Stimulated activated naive CD8-positive, alpha-beta T cell treated with anti-CD3 and anti-CD28 coated beads, Interleukin-15, Interleukin-2, amounts not matched to agents 100 U/mL and 50 U/mL, for 24 hours (primary cell): ENCODE measurements at regions not wholly inside any gene's neighbourhood (a gene's known extent, or its start where the extent isn't known, plus 50 kb on each side); places are given as distances from the start of the nearest gene placed in this dataset.

Experiments used
- ATAC-seq: fragments of 150-1000 bp; cut with Tn5 transposase; one replicate; pipeline ENCODE4 v1.10.0; 2021
- DNase-seq: peaks from one replicate; pipeline ENCODE4 v3.0.0; 2021

- DNase-seq, result no peak
- no peak for ATAC-seq
Observed at GRCh38 chr14:104356738-104357688, 218.6 kb downstream of the KIF26A start.

- DNase-seq (no peak), ATAC-seq (no peak)
Observed at GRCh38 chr14:104357689-104358527, 219.5 kb downstream of the KIF26A start.

GRCh38 chr14:104358528-104359300 lies 220.3 kb downstream of the KIF26A start:
- ATAC-seq, result no peak

GRCh38 chr14:104359301-104359968 lies 220.1 kb upstream of the C14orf180 start:
- DNase-seq (no peak), ATAC-seq (no peak)

More at GRCh38 chr14:104358528-104359300, 220.3 kb downstream of the KIF26A start:
- no peak for DNase-seq

- ATAC-seq, result no peak
- no peak for DNase-seq
Observed at GRCh38 chr14:104359969-104360442, 219.6 kb upstream of the C14orf180 start.

GRCh38 chr14:104360501-104360900 lies 219.1 kb upstream of the C14orf180 start:
- no peak for DNase-seq
- no peak for ATAC-seq

- no peak for ATAC-seq
- no peak for DNase-seq
Observed at GRCh38 chr14:104361101-104361591, 218.4 kb upstream of the C14orf180 start.

- ATAC-seq (no peak), DNase-seq (no peak)
Observed at GRCh38 chr14:104361921-104362681, 217.5 kb upstream of the C14orf180 start.

GRCh38 chr14:104362761-104363605 lies 216.6 kb upstream of the C14orf180 start:
- ATAC-seq, result no peak

GRCh38 chr14:104363891-104364760 lies 215.4 kb upstream of the C14orf180 start:
- ATAC-seq, result no peak
- DNase-seq, result no peak

More at GRCh38 chr14:104362761-104363605, 216.6 kb upstream of the C14orf180 start:
- no peak for DNase-seq

- no peak for DNase-seq
- no peak for ATAC-seq
Observed at GRCh38 chr14:104364830-104365229, 214.7 kb upstream of the C14orf180 start.

GRCh38 chr14:104366931-104367865 lies 212.4 kb upstream of the C14orf180 start:
- DNase-seq (no peak), ATAC-seq (no peak)

GRCh38 chr14:104367866-104368750 lies 211.5 kb upstream of the C14orf180 start:
- ATAC-seq, result no peak
- DNase-seq, result no peak

- ATAC-seq (no peak), DNase-seq (no peak)
Observed at GRCh38 chr14:104368751-104369100, 210.8 kb upstream of the C14orf180 start.

- no peak for DNase-seq
- no peak for ATAC-seq
Observed at GRCh38 chr14:104369208-104369607, 210.4 kb upstream of the C14orf180 start.

GRCh38 chr14:104370256-104370870 lies 209.2 kb upstream of the C14orf180 start:
- ATAC-seq, result no peak
- DNase-seq, result no peak
